Cardiac fibroblast (primary cell): ENCODE measurements at regions not wholly inside any gene's neighbourhood (a gene's known extent, or its start where the extent isn't known, plus 50 kb on each side); places are given as distances from the start of the nearest gene placed in this dataset.

ENCODE experiments used
- DNase-seq, 2 donors: peaks; one replicate each; pipeline versions ENCODE4 v3.0.0 to v3.0.0-alpha.2; 2010; ENCODE audit warnings: low read depth in 2 of 2
- H3K4me3 ChIP-seq, 2 donors: replicated peaks in 1 of 2; 1 replicate in 1 of 2; 2 replicates in 1 of 2; pipeline ENCODE4 v1.5.1; 2011; ENCODE audit warnings: low read depth in 2 of 2, low read length in 2 of 2, mild to moderate bottlenecking in 2 of 2, moderate library complexity in 1 of 2
- TF ChIP-seq, protein P1 (sequence below): IDR thresholded peaks from one replicate; pipeline ENCODE4 v1.5.1; 2011; ENCODE audit warnings: low read depth, mild to moderate bottlenecking, low read length, inconsistent platforms

- no peak overlapping the region for H3K4me3 ChIP-seq
- TF ChIP-seq, protein P1, sequence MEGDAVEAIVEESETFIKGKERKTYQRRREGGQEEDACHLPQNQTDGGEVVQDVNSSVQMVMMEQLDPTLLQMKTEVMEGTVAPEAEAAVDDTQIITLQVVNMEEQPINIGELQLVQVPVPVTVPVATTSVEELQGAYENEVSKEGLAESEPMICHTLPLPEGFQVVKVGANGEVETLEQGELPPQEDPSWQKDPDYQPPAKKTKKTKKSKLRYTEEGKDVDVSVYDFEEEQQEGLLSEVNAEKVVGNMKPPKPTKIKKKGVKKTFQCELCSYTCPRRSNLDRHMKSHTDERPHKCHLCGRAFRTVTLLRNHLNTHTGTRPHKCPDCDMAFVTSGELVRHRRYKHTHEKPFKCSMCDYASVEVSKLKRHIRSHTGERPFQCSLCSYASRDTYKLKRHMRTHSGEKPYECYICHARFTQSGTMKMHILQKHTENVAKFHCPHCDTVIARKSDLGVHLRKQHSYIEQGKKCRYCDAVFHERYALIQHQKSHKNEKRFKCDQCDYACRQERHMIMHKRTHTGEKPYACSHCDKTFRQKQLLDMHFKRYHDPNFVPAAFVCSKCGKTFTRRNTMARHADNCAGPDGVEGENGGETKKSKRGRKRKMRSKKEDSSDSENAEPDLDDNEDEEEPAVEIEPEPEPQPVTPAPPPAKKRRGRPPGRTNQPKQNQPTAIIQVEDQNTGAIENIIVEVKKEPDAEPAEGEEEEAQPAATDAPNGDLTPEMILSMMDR: no peak
- DNase-seq: no peak
Measured at GRCh38 chr2:16279201-16279570, 338.8 kb downstream of the MYCN start.

DNA sequence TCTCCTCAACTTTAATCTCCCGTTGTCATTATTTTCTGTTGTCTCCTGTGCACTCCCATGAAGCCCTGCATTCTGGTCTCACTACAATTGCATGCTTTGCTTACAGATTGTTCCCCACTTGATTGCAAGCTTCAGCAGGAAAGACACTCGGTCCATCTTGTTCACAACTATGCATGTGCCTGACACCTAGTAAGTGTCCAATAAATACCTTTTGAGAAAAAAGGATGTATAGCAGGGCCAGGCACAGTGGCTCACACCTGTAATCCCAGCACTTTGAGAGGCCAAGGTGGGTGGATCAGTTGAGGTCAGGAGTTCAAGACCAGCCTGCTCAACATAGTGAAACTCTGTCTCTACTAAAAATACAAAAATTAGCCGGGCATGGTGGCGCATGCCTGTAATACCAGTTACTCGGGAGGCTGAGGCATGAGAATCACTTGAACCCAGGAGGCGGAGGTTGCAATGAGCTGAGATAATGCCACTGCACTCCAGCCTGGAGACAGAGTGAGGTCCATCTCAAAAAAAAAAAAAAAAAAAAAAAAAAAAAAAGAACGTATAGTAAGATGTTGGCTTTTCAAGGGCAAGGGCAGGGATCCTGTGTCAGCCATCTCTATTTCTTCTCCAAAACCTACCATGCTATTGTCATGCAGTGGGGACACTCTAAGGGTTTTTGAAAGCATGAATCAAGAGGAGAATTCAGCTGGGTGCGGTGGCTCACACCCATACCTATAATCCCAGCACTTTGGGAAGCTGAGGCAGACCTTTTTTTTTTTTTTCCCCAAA, 338.3 kb downstream of the MYCN start:
- H3K4me3 ChIP-seq: no peak overlapping the region
- no peak for DNase-seq
- TF ChIP-seq, protein P1: no peak

DNA sequence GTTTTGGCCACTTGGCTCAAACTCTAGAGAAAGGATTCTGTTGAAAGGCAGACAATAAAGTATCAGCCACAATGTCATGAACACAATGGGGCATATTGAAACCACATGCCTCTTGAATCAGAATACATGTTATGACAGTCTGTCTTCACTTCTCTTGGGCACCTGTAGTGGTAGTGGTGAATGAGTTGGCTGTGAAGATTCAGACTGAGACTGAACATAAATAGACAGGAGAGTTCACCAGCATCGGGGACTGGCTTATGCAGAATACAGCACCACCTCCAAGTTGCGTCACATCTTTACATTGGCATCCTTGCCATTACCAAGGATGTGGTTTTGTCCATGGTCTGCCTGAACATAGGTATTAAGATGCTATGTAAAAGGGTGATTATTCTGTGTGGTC, 336.8 kb downstream of the MYCN start:
- no peak for DNase-seq
- TF ChIP-seq, protein P1: no peak
- no peak overlapping the region for H3K4me3 ChIP-seq

- no peak for DNase-seq
- TF ChIP-seq, protein P1: no peak
Measured at GRCh38 chr2:16275661-16276060, 335.3 kb downstream of the MYCN start.

GRCh38 chr2:16275131-16275530, 334.8 kb downstream of the MYCN start:
- TF ChIP-seq, protein P1: no peak
- no peak overlapping the region for H3K4me3 ChIP-seq

More at GRCh38 chr2:16275661-16276060, 335.3 kb downstream of the MYCN start:
- no peak overlapping the region for H3K4me3 ChIP-seq

GRCh38 chr2:16273111-16273510, 332.8 kb downstream of the MYCN start:
- no peak for DNase-seq

More at GRCh38 chr2:16275131-16275530, 334.8 kb downstream of the MYCN start:
- DNase-seq: no peak

More at GRCh38 chr2:16273111-16273510, 332.8 kb downstream of the MYCN start:
- TF ChIP-seq, protein P1: no peak
- no peak overlapping the region for H3K4me3 ChIP-seq
